Aorta (tissue), 5 donors: ENCODE measurements at regions not wholly inside any gene's neighbourhood (a gene's known extent, or its start where the extent isn't known, plus 50 kb on each side); places are given as distances from the start of the nearest gene placed in this dataset.
A peak's percentile ranks its signal among the peaks of the same experiment; 100 is the strongest.

Experiments
- ATAC-seq: fragments of 200-7000 bp; cut with Tn5 transposase; one replicate; pipeline ENCODE4 v1.9.1; 2022; ENCODE audit warnings: moderate library complexity; ENCODE audit not compliant: low FRiP score
- DNase-seq, 2 donors: peaks; one replicate each; pipeline ENCODE4 v3.0.0-alpha.2; 2020
- H3K27ac ChIP-seq, 2 donors: one replicate each; pipeline ENCODE4 v1.5.1; 2013; ENCODE audit warnings: low read length in 2 of 2, mild to moderate bottlenecking in 2 of 2, moderate library complexity in 2 of 2, control low read depth in 1 of 2, inconsistent platforms in 1 of 2, low read depth in 1 of 2
- H3K27me3 ChIP-seq, 2 donors: one replicate each; pipeline ENCODE4 v1.6.1; 2013; ENCODE audit warnings: control low read depth in 1 of 2, low read length in 1 of 2, mild to moderate bottlenecking in 1 of 2, moderate library complexity in 1 of 2; ENCODE audit not compliant: insufficient read depth in 2 of 2, control insufficient read depth in 1 of 2
- H3K36me3 ChIP-seq, 2 donors: one replicate each; pipeline ENCODE4 v1.6.1; 2013; ENCODE audit warnings: control low read depth in 1 of 2, low read length in 1 of 2, mild to moderate bottlenecking in 1 of 2; ENCODE audit not compliant: insufficient read depth in 2 of 2, control insufficient read depth in 1 of 2
- H3K4me1 ChIP-seq, 2 donors: one replicate each; pipeline ENCODE4 v1.6.1; 2013; ENCODE audit warnings: low read length in 2 of 2, control low read depth in 1 of 2, mild to moderate bottlenecking in 1 of 2, moderate library complexity in 1 of 2; ENCODE audit not compliant: insufficient read depth in 2 of 2, control insufficient read depth in 1 of 2
- H3K4me3 ChIP-seq, 2 donors: one replicate each; pipeline ENCODE4 v1.5.1; 2013; ENCODE audit warnings: low read length in 2 of 2, control low read depth in 1 of 2, mild to moderate bottlenecking in 1 of 2
- H3K9me3 ChIP-seq: one replicate; pipeline ENCODE4 v1.6.1; 2013; ENCODE audit warnings: mild to moderate bottlenecking, low read length; ENCODE audit not compliant: control insufficient read depth
- WGBS, 2 donors: extraction: QIAGEN DNeasy Blood & Tissue Kit; methylation state at CpG; one replicate each; pipeline ENCODE4 v1.1.7; 2013; 5-methylcytosine and 5-hydroxymethylcytosine counted together
- intact Hi-C, 2 donors: fragments of 100-400 bp; cut with DNase I; formaldehyde crosslinking; loops; one replicate each; pipeline versions ENCODE4 v1.14.2 to v1.15.0; 2022
- donor health status: healthy with polysubstance abuse.
- donor health status: Bipolar disorder and iron deficiency.
- donor health status: DM: no; HTN: no; CAD: no.
- donor health status: DM: no; HTN: no; CAD: no.
- donor health status: DM: yes; HTN: yes; CAD: no.

- no peak overlapping the region for H3K27ac ChIP-seq
- DNase-seq (no peak), ATAC-seq (no peak)
- no peaks in the 10 kb centered on the region for H3K4me1 ChIP-seq
- H3K9me3 ChIP-seq = no peaks in the 10 kb centered on the region
- H3K27me3 ChIP-seq = no peaks in the 10 kb centered on the region
- H3K4me3 ChIP-seq = no peak overlapping the region
- intact Hi-C loops = no loop called here
- H3K36me3 ChIP-seq = no peaks in the 10 kb centered on the region
- 63 to 70% methylated on average over 1 of the region's 1 CpG for WGBS, 2 donors
Observed at GRCh38 chr1:115408533-115408932, 70.5 kb upstream of the NGF start.

GRCh38 chr1:115404911-115405310 lies 66.9 kb upstream of the NGF start:
- H3K9me3 ChIP-seq = no peaks in the 10 kb centered on the region
- 50 to 72% methylated on average over 2 of the region's 2 CpGs for WGBS, 2 donors
- DNase-seq = no peak
- no peaks in the 10 kb centered on the region for H3K27me3 ChIP-seq
- no peak overlapping the region for H3K27ac ChIP-seq
- H3K36me3 ChIP-seq = no peaks in the 10 kb centered on the region
- no peak for ATAC-seq
- intact Hi-C loops = no loop called here
- H3K4me1 ChIP-seq = peaks cover 0 to 6% of the 10 kb centered on the region in 2 donors
- no peak overlapping the region for H3K4me3 ChIP-seq

GRCh38 chr1:115402753-115403184 lies 64.7 kb upstream of the NGF start:
- Histone ChIP-seq H3K9me3 (no peaks in the 10 kb centered on the region), H3K4me3 (no peak overlapping the region), H3K36me3 (no peaks in the 10 kb centered on the region), H3K4me1 (peaks cover 0 to 6% of the 10 kb centered on the region in 2 donors), H3K27me3 (no peaks in the 10 kb centered on the region), H3K27ac (no peak overlapping the region)
- ATAC-seq (peak; percentile 53), DNase-seq (peak in 1 of 2 donors; percentile 48)
- intact Hi-C loops = no loop called here
- 26 to 34% methylated on average over 2 of the region's 2 CpGs for WGBS, 2 donors

DNA sequence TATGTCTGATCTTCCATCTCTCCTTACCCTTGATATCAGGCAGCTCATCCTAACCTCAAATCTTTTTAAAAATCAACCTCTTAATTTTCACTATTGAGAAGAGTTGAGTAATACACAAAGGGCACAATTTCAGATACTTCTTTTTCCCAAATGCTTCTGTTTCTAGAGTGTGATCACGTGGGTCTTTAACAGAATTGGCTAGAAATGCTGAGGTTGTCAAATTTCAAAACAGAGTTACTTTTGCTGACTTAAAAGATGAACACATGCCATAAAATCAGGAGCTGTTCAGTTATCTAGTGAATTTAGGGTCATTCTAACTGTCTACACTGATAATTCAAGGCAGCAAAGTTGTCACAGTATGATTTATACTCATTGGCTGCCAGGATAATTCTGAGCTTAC lies 63.6 kb upstream of the NGF start:
- intact Hi-C loops = no loop called here
- ATAC-seq = no peak

GRCh38 chr1:115400891-115401290 lies 62.8 kb upstream of the NGF start:
- Histone ChIP-seq H3K27me3 (no peaks in the 10 kb centered on the region), H3K4me3 (no peak overlapping the region), H3K9me3 (no peaks in the 10 kb centered on the region), H3K27ac (no peak overlapping the region), H3K4me1 (peaks cover 0 to 6% of the 10 kb centered on the region in 2 donors), H3K36me3 (no peaks in the 10 kb centered on the region)
- intact Hi-C loops = no loop called here
- DNase-seq (no peak), ATAC-seq (no peak)
- 99 to 100% methylated on average over 1 of the region's 1 CpG for WGBS, 2 donors

More for the DNA sequence above, 63.6 kb upstream of the NGF start:
- DNase-seq = no peak
- Histone ChIP-seq H3K9me3 (no peaks in the 10 kb centered on the region), H3K4me1 (peaks cover 0 to 6% of the 10 kb centered on the region in 2 donors), H3K27me3 (no peaks in the 10 kb centered on the region), H3K27ac (no peak overlapping the region), H3K36me3 (no peaks in the 10 kb centered on the region), H3K4me3 (no peak overlapping the region)
- WGBS, 2 donors = 42 to 64% methylated on average over 1 of the region's 1 CpG

DNA sequence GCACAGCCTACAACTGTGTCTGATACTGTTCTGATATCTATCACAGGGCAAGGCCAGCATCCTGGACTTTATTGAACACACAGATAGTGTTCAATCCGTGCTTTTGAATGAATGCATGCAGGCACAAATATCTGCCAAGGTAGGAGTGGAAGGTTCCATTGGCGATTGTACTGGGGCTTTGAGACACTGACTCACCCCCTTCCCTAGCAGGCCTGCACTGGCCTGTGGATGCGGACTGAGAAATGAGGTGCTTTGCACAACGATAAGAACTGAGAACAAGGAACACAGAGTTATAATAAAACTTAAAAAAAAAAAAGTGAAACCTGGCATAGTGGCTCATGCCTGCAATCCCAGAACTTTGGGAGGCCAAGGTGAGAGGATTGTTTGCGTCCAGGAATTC lies 62.4 kb upstream of the NGF start:
- no peaks in the 10 kb centered on the region for H3K27me3 ChIP-seq
- DNase-seq (no peak), ATAC-seq (no peak)
- intact Hi-C loops = no loop called here
- no peaks in the 10 kb centered on the region for H3K36me3 ChIP-seq
- H3K27ac ChIP-seq = no peak overlapping the region
- no peak overlapping the region for H3K4me3 ChIP-seq
- H3K9me3 ChIP-seq = no peaks in the 10 kb centered on the region
- peaks cover 0 to 6% of the 10 kb centered on the region in 2 donors for H3K4me1 ChIP-seq
- 88 to 92% methylated on average over 5 of the region's 5 CpGs for WGBS, 2 donors

DNA sequence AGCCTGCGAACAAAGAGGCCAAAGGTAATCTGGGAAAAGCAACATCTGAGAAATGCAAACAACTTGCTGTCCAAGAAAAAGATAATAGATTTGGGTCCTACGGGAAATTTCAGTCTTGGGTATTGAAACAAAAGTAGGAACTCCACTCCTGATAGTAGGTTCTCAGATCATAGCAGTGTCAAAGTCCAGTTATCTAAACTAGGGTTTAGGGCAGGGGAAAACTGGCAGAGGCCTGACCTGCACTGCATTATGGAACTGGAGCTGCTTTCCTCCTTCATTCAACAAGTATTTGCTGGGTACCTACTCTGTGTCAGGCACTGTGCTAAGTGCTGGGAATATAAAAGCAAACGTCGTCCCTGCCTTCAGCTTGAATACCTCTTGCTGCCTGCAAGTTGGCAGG lies 60.7 kb upstream of the NGF start:
- 64 to 66% methylated on average over 4 of the region's 4 CpGs for WGBS, 2 donors
- Histone ChIP-seq H3K36me3 (no peaks in the 10 kb centered on the region), H3K4me1 (peaks cover 0 to 6% of the 10 kb centered on the region in 2 donors), H3K4me3 (no peak overlapping the region), H3K27me3 (no peaks in the 10 kb centered on the region), H3K27ac (no peak overlapping the region), H3K9me3 (no peaks in the 10 kb centered on the region)
- DNase-seq = no peak
- ATAC-seq = no peak
- intact Hi-C loops = no loop called here
